MM.1S (cell line): ENCODE measurements at regions not wholly inside any gene's neighbourhood (a gene's known extent, or its start where the extent isn't known, plus 50 kb on each side); places are given as distances from the start of the nearest gene placed in this dataset.

ENCODE experiments used
- DNase-seq: peaks from one replicate; pipeline ENCODE4 v3.0.0-alpha.2; 2015
- H2AFZ ChIP-seq: fragments of 300-600 bp; sonication (generic); 2 replicates; pipeline ENCODE4 v1.6.0; 2016; ENCODE audit warnings: antibody characterized with exemption, low read length
- H3F3A ChIP-seq: fragments of 300-600 bp; sonication (generic); 2 replicates; pipeline ENCODE4 v1.6.1; 2016; ENCODE audit warnings: mild to moderate bottlenecking, antibody characterized with exemption, low read length, moderate library complexity, mixed read lengths; ENCODE audit not compliant: insufficient read depth
- H3K27ac ChIP-seq: fragments of 300-600 bp; sonication (generic); 2 replicates; pipeline ENCODE4 v1.5.1; 2016; ENCODE audit warnings: mild to moderate bottlenecking, low read length
- H3K27me3 ChIP-seq: fragments of 300-600 bp; sonication (generic); replicated peaks from 2 replicates; pipeline ENCODE4 v1.6.0; 2016; ENCODE audit warnings: low read length; ENCODE audit not compliant: insufficient read depth
- H3K36me3 ChIP-seq: fragments of 300-600 bp; sonication (generic); replicated peaks from 2 replicates; pipeline ENCODE4 v1.6.1; 2016; ENCODE audit warnings: mild to moderate bottlenecking, low read length, mixed read lengths; ENCODE audit not compliant: insufficient read depth
- H3K4me1 ChIP-seq: fragments of 300-600 bp; sonication (generic); 2 replicates; pipeline ENCODE4 v1.6.1; 2016; ENCODE audit warnings: low read length, mixed read lengths
- H3K4me2 ChIP-seq: fragments of 300-600 bp; sonication (generic); 2 replicates; pipeline ENCODE4 v1.6.0; 2016; ENCODE audit warnings: low read depth, low read length
- H3K4me3 ChIP-seq: fragments of 300-600 bp; sonication (generic); 2 replicates; pipeline ENCODE4 v1.5.1; 2016; ENCODE audit warnings: low read length, mixed read lengths
- H3K79me2 ChIP-seq: fragments of 300-600 bp; sonication (generic); 2 replicates; pipeline ENCODE4 v1.6.1; 2016; ENCODE audit warnings: mixed run types, low read length, mixed read lengths
- H3K9ac ChIP-seq: fragments of 300-600 bp; sonication (generic); 2 replicates; pipeline ENCODE4 v1.6.1; 2016; ENCODE audit warnings: low read length, mixed read lengths
- H3K9me2 ChIP-seq: fragments of 300-600 bp; sonication (generic); replicated peaks from 2 replicates; pipeline ENCODE4 v1.6.1; 2016; ENCODE audit warnings: mild to moderate bottlenecking, low read length, mixed read lengths; ENCODE audit not compliant: insufficient read depth
- H3K9me3 ChIP-seq: fragments of 300-600 bp; sonication (generic); replicated peaks from 2 replicates; pipeline ENCODE4 v1.6.1; 2016; ENCODE audit warnings: mild to moderate bottlenecking, low read length, mixed read lengths; ENCODE audit not compliant: insufficient read depth
- H4K20me1 ChIP-seq: fragments of 300-600 bp; sonication (generic); 2 replicates; pipeline ENCODE4 v1.6.1; 2016; ENCODE audit warnings: mild to moderate bottlenecking, low read length, moderate library complexity, mixed read lengths; ENCODE audit not compliant: insufficient read depth
- CTCF ChIP-seq: fragments of 300-600 bp; sonication (generic); IDR thresholded peaks from 2 replicates; pipeline ENCODE4 v1.5.1; 2016; ENCODE audit warnings: antibody characterized with exemption, low read length, mixed read lengths
- EZH2 ChIP-seq: fragments of 300-600 bp; sonication (generic); optimal IDR thresholded peaks from 2 replicates; pipeline ENCODE3; 2017; ENCODE audit warnings: low read depth, mild to moderate bottlenecking, antibody characterized with exemption, low read length, mixed read lengths
- EZH2phosphoT487 ChIP-seq: fragments of 300-600 bp; sonication (generic); IDR thresholded peaks from 2 replicates; pipeline ENCODE4 v1.6.1; 2018; ENCODE audit warnings: antibody characterized with exemption, low read length

- Histone ChIP-seq H3K9me2 (no peaks in the 10 kb centered on the region), H3K27me3 (no peaks in the 10 kb centered on the region), H3K4me1 (no peaks in the 10 kb centered on the region), H3K9ac (no peak overlapping the region), H4K20me1 (no peaks in the 10 kb centered on the region), H3K27ac (no peak overlapping the region), H3K4me3 (no peak overlapping the region), H3K36me3 (no peaks in the 10 kb centered on the region), H3K4me2 (no peak overlapping the region), H2AFZ (no peak overlapping the region), H3K9me3 (no peaks in the 10 kb centered on the region), H3K79me2 (no peaks in the 10 kb centered on the region), H3F3A (no peaks in the 10 kb centered on the region)
- no peak for TF ChIP-seq EZH2phosphoT487
- no peak for TF ChIP-seq EZH2
- TF ChIP-seq CTCF: no peak
- DNase-seq: no peak
These were observed 97.0 kb upstream of the VLDLR start for GRCh38 chr9:2524601-2525000.

GRCh38 chr9:2525147-2525546 lies 96.4 kb upstream of the VLDLR start:
- Histone ChIP-seq H3K4me1 (no peaks in the 10 kb centered on the region), H3K27ac (no peak overlapping the region), H3K27me3 (no peaks in the 10 kb centered on the region), H3K9ac (no peak overlapping the region), H3K4me2 (no peak overlapping the region), H3K4me3 (no peak overlapping the region), H4K20me1 (no peaks in the 10 kb centered on the region), H3K9me2 (no peaks in the 10 kb centered on the region), H3F3A (no peaks in the 10 kb centered on the region), H3K36me3 (no peaks in the 10 kb centered on the region), H3K79me2 (no peaks in the 10 kb centered on the region), H3K9me3 (no peaks in the 10 kb centered on the region), H2AFZ (no peak overlapping the region)
- TF ChIP-seq EZH2 (no peak), CTCF (no peak)
- DNase-seq: no peak

GRCh38 chr9:2526071-2526828 lies 95.3 kb upstream of the VLDLR start:
- Histone ChIP-seq H3K4me2 (no peak overlapping the region), H3K79me2 (no peaks in the 10 kb centered on the region), H2AFZ (no peak overlapping the region), H3K4me3 (no peak overlapping the region), H3F3A (no peaks in the 10 kb centered on the region), H3K36me3 (no peaks in the 10 kb centered on the region), H3K9me2 (no peaks in the 10 kb centered on the region), H3K9me3 (no peaks in the 10 kb centered on the region), H3K9ac (no peak overlapping the region), H3K27me3 (no peaks in the 10 kb centered on the region), H4K20me1 (no peaks in the 10 kb centered on the region), H3K27ac (no peak overlapping the region), H3K4me1 (no peaks in the 10 kb centered on the region)
- TF ChIP-seq EZH2phosphoT487 (no peak), CTCF (no peak), EZH2 (no peak)
- DNase-seq: no peak
